Transverse colon (tissue), 4 donors: ENCODE measurements at regions not wholly inside any gene's neighbourhood (a gene's known extent, or its start where the extent isn't known, plus 50 kb on each side); places are given as distances from the start of the nearest gene placed in this dataset.

Source experiments
- DNase-seq: peaks from one replicate; pipeline ENCODE4 v3.0.0-alpha.2; 2019
- H3K27ac ChIP-seq, 4 donors: fragments of 200-600 bp; sonication (generic); 2 replicates each; pipeline ENCODE4 v1.5.1; 2016 to 2018; ENCODE audit warnings: inconsistent platforms in 4 of 4
- H3K27me3 ChIP-seq: fragments of 200-600 bp; sonication (generic); 2 replicates; pipeline ENCODE4 v1.5.1; 2017; ENCODE audit warnings: inconsistent platforms
- H3K36me3 ChIP-seq, 4 donors: fragments of 200-600 bp; sonication (generic); 2 replicates each; pipeline ENCODE4 v1.5.1; 2017 to 2019; ENCODE audit warnings: inconsistent platforms in 4 of 4
- H3K4me1 ChIP-seq, 4 donors: fragments of 200-600 bp; sonication (generic); 2 replicates each; pipeline ENCODE4 v1.5.1; 2017 to 2020; ENCODE audit warnings: inconsistent platforms in 4 of 4
- H3K4me3 ChIP-seq, 4 donors: fragments of 200-600 bp; sonication (generic); 1 replicate in 1 of 4; 2 replicates in 3 of 4; pipeline versions ENCODE4 v1.5.1 to v1.6.1; 2017 to 2019; ENCODE audit warnings: inconsistent platforms in 4 of 4
- H3K9me3 ChIP-seq, 2 donors: fragments of 200-600 bp; sonication (generic); 2 replicates each; pipeline ENCODE4 v1.5.1; 2017 to 2019; ENCODE audit warnings: inconsistent platforms in 2 of 2
- EP300 ChIP-seq: sonication (generic); formaldehyde crosslinking; IDR thresholded peaks from one replicate; pipeline ENCODE4 v1.6.1; 2017; ENCODE audit warnings: antibody characterized with exemption, low read depth
- POLR2A ChIP-seq: fragments of 450-650 bp; IDR thresholded peaks from one replicate; pipeline ENCODE4 v1.6.1; 2016; ENCODE audit warnings: antibody characterized with exemption, mild to moderate bottlenecking, moderate library complexity
- POLR2AphosphoS5 ChIP-seq, 3 donors: sonication (generic); formaldehyde crosslinking; IDR thresholded peaks; one replicate each; pipeline ENCODE4 v1.6.1; 2016; ENCODE audit warnings: antibody characterized with exemption in 3 of 3
- WGBS, 2 donors: methylation state at CpG; one replicate each; pipeline ENCODE4 v1.1.5; 2018; ENCODE audit warnings: low coverage in 1 of 2; 5-methylcytosine and 5-hydroxymethylcytosine counted together
- in situ Hi-C, 4 donors: fragments of 200-750 bp; cut with MboI; loops; one replicate each; pipeline versions ENCODE4 v1.15.0 to v1.15.1; 2017; ENCODE audit warnings: low sequenced_read_pairs in 3 of 4, low pct_ligation_motif_present in 1 of 4, low pct_unique_long_range_greater_than_20kb in 1 of 4
- intact Hi-C: fragments of 100-400 bp; cut with DNase I; formaldehyde crosslinking; loops from one replicate; pipeline ENCODE4 v1.15.1; 2023; ENCODE audit warnings: low total_unique reads
- TF ChIP-seq, protein P1 (sequence below), 5 experiments: fragments of 200-600 bp in 3 of 5; fragments of 450-650 bp in 2 of 5; sonication (generic) in 3 of 5; IDR thresholded peaks; 1 replicate in 2 of 5; 2 replicates in 3 of 5; pipeline ENCODE4 v1.5.1; 2016 to 2017; ENCODE audit warnings: antibody characterized with exemption in 5 of 5, inconsistent platforms in 3 of 5, mild to moderate bottlenecking in 2 of 5, moderate library complexity in 1 of 5

GRCh38 chr1:191162762-191163161 is 685.1 kb upstream of the BRINP3 start:
- Histone ChIP-seq H3K4me1 (no peaks in the 10 kb centered on the region), H3K27me3 (no peaks in the 10 kb centered on the region), H3K9me3 (no peaks in the 10 kb centered on the region), H3K36me3 (no peaks in the 10 kb centered on the region), H3K27ac (no peak overlapping the region), H3K4me3 (no peak overlapping the region)
- no peak for DNase-seq
- TF ChIP-seq EP300 (no peak), POLR2A (no peak), POLR2AphosphoS5 (IDR thresholded peaks at IDR 0.05) (no peak)
- TF ChIP-seq, protein P1, sequence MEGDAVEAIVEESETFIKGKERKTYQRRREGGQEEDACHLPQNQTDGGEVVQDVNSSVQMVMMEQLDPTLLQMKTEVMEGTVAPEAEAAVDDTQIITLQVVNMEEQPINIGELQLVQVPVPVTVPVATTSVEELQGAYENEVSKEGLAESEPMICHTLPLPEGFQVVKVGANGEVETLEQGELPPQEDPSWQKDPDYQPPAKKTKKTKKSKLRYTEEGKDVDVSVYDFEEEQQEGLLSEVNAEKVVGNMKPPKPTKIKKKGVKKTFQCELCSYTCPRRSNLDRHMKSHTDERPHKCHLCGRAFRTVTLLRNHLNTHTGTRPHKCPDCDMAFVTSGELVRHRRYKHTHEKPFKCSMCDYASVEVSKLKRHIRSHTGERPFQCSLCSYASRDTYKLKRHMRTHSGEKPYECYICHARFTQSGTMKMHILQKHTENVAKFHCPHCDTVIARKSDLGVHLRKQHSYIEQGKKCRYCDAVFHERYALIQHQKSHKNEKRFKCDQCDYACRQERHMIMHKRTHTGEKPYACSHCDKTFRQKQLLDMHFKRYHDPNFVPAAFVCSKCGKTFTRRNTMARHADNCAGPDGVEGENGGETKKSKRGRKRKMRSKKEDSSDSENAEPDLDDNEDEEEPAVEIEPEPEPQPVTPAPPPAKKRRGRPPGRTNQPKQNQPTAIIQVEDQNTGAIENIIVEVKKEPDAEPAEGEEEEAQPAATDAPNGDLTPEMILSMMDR (IDR thresholded peaks at IDR 0.05), result no peak
- WGBS, 2 donors, result 50 to 69% methylated on average over 2 of the region's 2 CpGs
- intact Hi-C loops, result no loop called here
- in situ Hi-C loops, result no loop called here

GRCh38 chr1:191163621-191164020 is 686.0 kb upstream of the BRINP3 start:
- intact Hi-C loops (no loop called here), in situ Hi-C loops (no loop called here)
- no peak overlapping the region for H3K27ac ChIP-seq
- no peak for DNase-seq
- H3K4me3 ChIP-seq, result no peak overlapping the region
- no peaks in the 10 kb centered on the region for H3K4me1 ChIP-seq
- TF ChIP-seq, protein P1 (IDR thresholded peaks at IDR 0.05), result no peak
- TF ChIP-seq POLR2A, result no peak
- TF ChIP-seq EP300, result no peak
- no peak for TF ChIP-seq POLR2AphosphoS5 (IDR thresholded peaks at IDR 0.05)
- H3K36me3 ChIP-seq, result no peaks in the 10 kb centered on the region
- no peaks in the 10 kb centered on the region for H3K9me3 ChIP-seq
- H3K27me3 ChIP-seq, result no peaks in the 10 kb centered on the region

- Histone ChIP-seq H3K4me1 (no peaks in the 10 kb centered on the region), H3K9me3 (no peaks in the 10 kb centered on the region), H3K4me3 (no peak overlapping the region), H3K36me3 (no peaks in the 10 kb centered on the region), H3K27ac (no peak overlapping the region), H3K27me3 (no peaks in the 10 kb centered on the region)
- 11 to 29% methylated on average over 1 of the region's 1 CpG for WGBS, 2 donors
- in situ Hi-C loops (no loop called here), intact Hi-C loops (no loop called here)
- no peak for TF ChIP-seq POLR2A
- no peak for TF ChIP-seq EP300
- TF ChIP-seq, protein P1 (IDR thresholded peaks at IDR 0.05), result no peak
- TF ChIP-seq POLR2AphosphoS5 (IDR thresholded peaks at IDR 0.05), result no peak
- DNase-seq, result no peak
These were observed 696.6 kb upstream of the BRINP3 start for GRCh38 chr1:191174298-191174697.

GRCh38 chr1:191176131-191176530 is 698.5 kb upstream of the BRINP3 start:
- Histone ChIP-seq H3K36me3 (no peaks in the 10 kb centered on the region), H3K27me3 (no peaks in the 10 kb centered on the region), H3K4me1 (no peaks in the 10 kb centered on the region), H3K4me3 (no peak overlapping the region), H3K9me3 (no peaks in the 10 kb centered on the region), H3K27ac (no peak overlapping the region)
- intact Hi-C loops, result no loop called here
- no peak for DNase-seq
- no peak for TF ChIP-seq POLR2A
- TF ChIP-seq POLR2AphosphoS5 (IDR thresholded peaks at IDR 0.05), result no peak
- no peak for TF ChIP-seq EP300
- TF ChIP-seq, protein P1 (IDR thresholded peaks at IDR 0.05), result no peak
- in situ Hi-C loops, result no loop called here
- WGBS, 2 donors, result 69 to 86% methylated on average over 1 of the region's 1 CpG
